IMR-90 (cell line): ENCODE measurements at regions not wholly inside any gene's neighbourhood (a gene's known extent, or its start where the extent isn't known, plus 50 kb on each side); places are given as distances from the start of the nearest gene placed in this dataset.

Experiments used
- ATAC-seq: fragments of 200-7000 bp; cut with Tn5 transposase; 2 replicates; pipeline ENCODE4 v1.9.1; 2020; ENCODE audit warnings: low read depth, mild to moderate bottlenecking, moderate library complexity
- BruUV-seq: library from RNA; stranded (reverse); fragments of 400-500 nt; replicated peaks from 2 replicates; lab custom pipeline; 2021; lab: Mats Ljungman, UMichigan
- CTCF ChIA-PET: fragments of 300-600 bp; formaldehyde crosslinking; extraction: SDS; loops from one replicate; lab custom pipeline; 2021; ENCODE audit warnings: antibody characterized with exemption; lab: Yijun Ruan, JAX
- POLR2A ChIA-PET: fragments of 300-600 bp; sonication (Branson Sonifier 250); formaldehyde crosslinking; loops from one replicate; lab custom pipeline; 2022; ENCODE audit warnings: antibody characterized with exemption; ENCODE audit not compliant: unreplicated experiment; lab: Charles Lee
- DNase-seq: peaks from one replicate; pipeline ENCODE4 v3.0.0; 2013
- H2AFZ ChIP-seq: replicated peaks from 2 replicates; pipeline ENCODE3; 2013; ENCODE audit warnings: low read length, mild to moderate bottlenecking; ENCODE audit not compliant: poor library complexity
- H2AK5ac ChIP-seq: 2 replicates; pipeline ENCODE4 v1.6.1; 2013; ENCODE audit warnings: low read depth, low read length, inconsistent platforms
- H2AK9ac ChIP-seq: replicated peaks from 2 replicates; pipeline ENCODE3; 2013; ENCODE audit warnings: mild to moderate bottlenecking, low read depth, low read length, moderate library complexity; ENCODE audit not compliant: poor library complexity
- H2BK120ac ChIP-seq: 2 replicates; pipeline ENCODE4 v1.6.1; 2013; ENCODE audit warnings: low read depth, low read length, inconsistent platforms
- H2BK15ac ChIP-seq: 3 replicates; pipeline ENCODE4 v1.6.1; 2013; ENCODE audit warnings: low read depth, low read length, inconsistent platforms
- H2BK20ac ChIP-seq: 2 replicates; pipeline ENCODE4 v1.6.1; 2013; ENCODE audit warnings: low read depth, mild to moderate bottlenecking, inconsistent platforms, low read length, moderate library complexity
- H2BK5ac ChIP-seq: 2 replicates; pipeline ENCODE4 v1.6.1; 2013; ENCODE audit warnings: mild to moderate bottlenecking, low read depth, low read length, inconsistent platforms; ENCODE audit not compliant: poor library complexity, severe bottlenecking
- H3K14ac ChIP-seq: replicated peaks from 2 replicates; pipeline ENCODE4 v1.6.1; 2013; ENCODE audit warnings: low read depth, low read length, inconsistent platforms
- H3K18ac ChIP-seq: 2 replicates; pipeline ENCODE4 v1.6.1; 2013; ENCODE audit warnings: low read depth, low read length, control low read depth
- H3K23ac ChIP-seq: 2 replicates; pipeline ENCODE4 v1.6.1; 2013; ENCODE audit warnings: low read depth, low read length, inconsistent platforms
- H3K27ac ChIP-seq: 2 replicates; pipeline ENCODE4 v1.5.1; 2013; ENCODE audit warnings: mild to moderate bottlenecking, control low read depth, low read length; ENCODE audit not compliant: insufficient read depth
- H3K27me3 ChIP-seq: 2 replicates; pipeline ENCODE4 v1.6.1; 2013; ENCODE audit warnings: low read length; ENCODE audit not compliant: control insufficient read depth, insufficient read depth
- H3K36me3 ChIP-seq: 2 replicates; pipeline ENCODE4 v1.6.1; 2013; ENCODE audit warnings: low read length, mixed read lengths; ENCODE audit not compliant: control insufficient read depth, insufficient read depth
- H3K4ac ChIP-seq: 2 replicates; pipeline ENCODE4 v1.6.1; 2013; ENCODE audit warnings: low read depth, low read length, inconsistent platforms
- H3K4me1 ChIP-seq: 2 replicates; pipeline ENCODE4 v1.6.1; 2013; ENCODE audit warnings: low read length, mixed read lengths; ENCODE audit not compliant: control insufficient read depth, insufficient read depth
- H3K4me2 ChIP-seq: 2 replicates; pipeline ENCODE4 v1.6.1; 2013; ENCODE audit warnings: low read depth, mild to moderate bottlenecking, control low read depth, low read length, moderate library complexity
- H3K4me3 ChIP-seq: 2 replicates; pipeline ENCODE4 v1.5.1; 2013; ENCODE audit warnings: low read depth, mild to moderate bottlenecking, control low read depth, low read length, moderate library complexity; ENCODE audit not compliant: insufficient read depth
- H3K56ac ChIP-seq: 2 replicates; pipeline ENCODE4 v1.6.1; 2013; ENCODE audit warnings: low read length, inconsistent platforms; ENCODE audit not compliant: insufficient read depth; ENCODE audit errors: extremely low read depth
- H3K79me1 ChIP-seq, 2 experiments: 2 replicates each; pipeline ENCODE4 v1.6.1; 2013; ENCODE audit warnings: low read length in 2 of 2, inconsistent platforms in 1 of 2, low read depth in 1 of 2
- H3K9ac ChIP-seq: 2 replicates; pipeline ENCODE4 v1.6.1; 2013; ENCODE audit warnings: low read depth, low read length, control low read depth
- H3K9me1 ChIP-seq: 2 replicates; pipeline ENCODE4 v1.6.1; 2013; ENCODE audit warnings: low read length, inconsistent platforms; ENCODE audit not compliant: insufficient read depth
- H3K9me3 ChIP-seq: 2 replicates; pipeline ENCODE4 v1.6.1; 2013; ENCODE audit warnings: low read length; ENCODE audit not compliant: control insufficient read depth, insufficient read depth
- H4K20me1 ChIP-seq: 2 replicates; pipeline ENCODE4 v1.6.1; 2013; ENCODE audit warnings: low read length, inconsistent platforms; ENCODE audit not compliant: insufficient read depth
- H4K5ac ChIP-seq: 2 replicates; pipeline ENCODE4 v1.6.1; 2013; ENCODE audit warnings: mild to moderate bottlenecking, low read depth, low read length, control low read depth
- H4K8ac ChIP-seq, 2 experiments: 2 replicates each; pipeline ENCODE4 v1.6.1; 2013; ENCODE audit warnings: low read depth in 2 of 2, low read length in 2 of 2, control low read depth in 1 of 2, inconsistent platforms in 1 of 2
- H4K91ac ChIP-seq: 2 replicates; pipeline ENCODE4 v1.6.1; 2013; ENCODE audit warnings: low read depth, low read length, inconsistent platforms; ENCODE audit not compliant: insufficient read depth
- BHLHE40 ChIP-seq: fragments of 150-350 bp; IDR thresholded peaks from 2 replicates; pipeline ENCODE4 v1.6.1; 2016; ENCODE audit warnings: mild to moderate bottlenecking, low read depth, low read length
- CEBPB ChIP-seq: IDR thresholded peaks from 2 replicates; pipeline ENCODE4 v1.6.1; 2012; ENCODE audit warnings: low read depth, low read length, improper control_type of control experiment
- CHD1 ChIP-seq: IDR thresholded peaks from 2 replicates; pipeline ENCODE4 v1.6.1; 2012; ENCODE audit warnings: low read depth, low read length, improper control_type of control experiment
- MAFK ChIP-seq: IDR thresholded peaks from 2 replicates; pipeline ENCODE4 v1.6.1; 2012; ENCODE audit warnings: low read depth, low read length, improper control_type of control experiment
- MAZ ChIP-seq: IDR thresholded peaks from 2 replicates; pipeline ENCODE4 v1.6.1; 2012; ENCODE audit warnings: low read depth, mild to moderate bottlenecking, low read length, improper control_type of control experiment, moderate library complexity, borderline replicate concordance
- MXI1 ChIP-seq: IDR thresholded peaks from 2 replicates; pipeline ENCODE4 v1.6.1; 2012; ENCODE audit warnings: low read depth, mild to moderate bottlenecking, low read length, moderate library complexity, borderline replicate concordance
- NFE2L2 ChIP-seq: fragments of 150-350 bp; IDR thresholded peaks from 2 replicates; pipeline ENCODE4 v1.6.1; 2016; ENCODE audit warnings: low read depth, mild to moderate bottlenecking, low read length
- POLR2A ChIP-seq: IDR thresholded peaks from 2 replicates; pipeline ENCODE4 v1.6.1; 2012; ENCODE audit warnings: mild to moderate bottlenecking, low read depth, low read length
- RCOR1 ChIP-seq: IDR thresholded peaks from 2 replicates; pipeline ENCODE4 v1.6.1; 2012; ENCODE audit warnings: mild to moderate bottlenecking, low read length, improper control_type of control experiment; ENCODE audit not compliant: insufficient replicate concordance
- RFX5 ChIP-seq: IDR thresholded peaks from 2 replicates; pipeline ENCODE4 v1.8.0; 2012; ENCODE audit warnings: low read depth, mild to moderate bottlenecking, low read length, moderate library complexity
- SMC3 ChIP-seq: fragments of 150-350 bp; IDR thresholded peaks from 2 replicates; pipeline ENCODE4 v1.6.1; 2016; ENCODE audit warnings: low read depth, mild to moderate bottlenecking, antibody characterized with exemption, low read length, moderate library complexity
- WGBS, 2 experiments: methylation state at CpG; one replicate each; pipeline versions ENCODE4 v1.1.5 to v1.1.7; 2013; ENCODE audit warnings: missing lambda C conversion rate in 2 of 2; ENCODE audit not compliant: insufficient read length in 1 of 2; ENCODE audit errors: extremely low coverage in 2 of 2; 5-methylcytosine and 5-hydroxymethylcytosine counted together
- dilution Hi-C: fragments of 300-500 bp; cut with HindIII; formaldehyde crosslinking; loops from one replicate; pipeline ENCODE4 v1.14.3; 2018; ENCODE audit warnings: low sequenced_read_pairs; ENCODE audit not compliant: unreplicated experiment
- in situ Hi-C: fragments of 300-500 bp; cut with MboI; formaldehyde crosslinking; loops from 3 replicates; pipeline ENCODE4 v1.14.3; 2019; ENCODE audit warnings: low sequenced_read_pairs, inconsistent platforms, mixed read lengths
- intact Hi-C: fragments of 100-400 bp; cut with micrococcal nuclease; formaldehyde crosslinking; loops from 2 replicates; pipeline ENCODE4 v1.10.0; 2022
- TF ChIP-seq, protein P1 (sequence below): fragments of 150-350 bp; IDR thresholded peaks from 2 replicates; pipeline ENCODE4 v1.6.1; 2017; ENCODE audit warnings: mild to moderate bottlenecking, antibody characterized with exemption, low read length, low read depth
- TF ChIP-seq, protein P2 (sequence below): fragments of 150-350 bp; IDR thresholded peaks from 2 replicates; pipeline ENCODE4 v1.6.1; 2016; ENCODE audit warnings: low read depth, mild to moderate bottlenecking, low read length, moderate library complexity, borderline replicate concordance
- TF ChIP-seq, protein P3 (sequence below): conservative IDR thresholded peaks from 2 replicates; pipeline ENCODE4 v1.5.1; 2012; ENCODE audit warnings: mild to moderate bottlenecking, low read depth, low read length, improper control_type of control experiment

DNA sequence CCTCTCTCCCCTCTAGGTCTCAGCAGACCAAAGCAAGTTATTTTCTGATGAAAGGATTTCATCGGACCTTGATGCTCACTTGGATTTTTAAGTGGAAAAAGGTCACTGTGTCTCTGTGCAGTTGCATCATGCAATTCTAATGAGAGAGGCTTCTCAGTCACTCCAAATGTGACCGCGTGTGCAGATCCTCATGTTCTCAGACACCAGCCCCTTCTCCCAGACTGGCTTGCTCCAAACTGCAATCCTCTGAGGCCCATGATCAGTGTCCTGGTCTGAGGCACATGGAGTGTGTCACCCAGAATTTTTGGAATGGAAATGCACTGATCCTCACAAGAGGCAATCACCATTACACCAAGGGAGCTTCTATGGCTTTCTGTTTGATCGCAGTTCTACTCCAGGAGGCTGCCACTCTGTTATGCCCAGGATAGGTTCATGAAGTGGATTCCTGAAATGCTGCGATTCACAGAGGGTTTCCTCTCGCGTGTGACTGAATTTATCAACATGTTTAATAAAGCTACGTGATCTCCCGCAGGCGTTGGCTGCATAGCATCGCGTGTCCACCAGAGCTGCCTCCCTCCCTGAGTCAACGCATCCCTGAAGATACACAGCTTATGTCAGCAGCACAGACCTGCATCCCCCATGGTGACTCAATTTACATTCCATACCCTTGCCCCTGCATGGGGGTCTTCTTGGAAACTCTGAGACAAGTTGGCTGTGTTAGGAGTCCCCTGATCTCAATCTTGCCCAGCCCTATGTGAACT lies 544.6 kb upstream of the B3GAT1 start:
- no peak overlapping the region for H2BK120ac ChIP-seq
- H2AK9ac ChIP-seq = no peak overlapping the region
- no peak overlapping the region for H3K4me3 ChIP-seq
- peaks cover 2% of the 10 kb centered on the region; the same call in 1 of the 2 replicates for H3K9me3 ChIP-seq
- no TSS peak for BruUV-seq
- no peak overlapping the region for H3K9ac ChIP-seq
- no peaks in the 10 kb centered on the region for H3K36me3 ChIP-seq
- no peaks in the 10 kb centered on the region for H4K20me1 ChIP-seq
- H3K4me2 ChIP-seq = no peak overlapping the region
- no peak overlapping the region for H4K91ac ChIP-seq
- no peak overlapping the region for H3K4ac ChIP-seq
- H2BK5ac ChIP-seq = no peak overlapping the region
- H3K18ac ChIP-seq = no peak overlapping the region
- DNase-seq (no peak), ATAC-seq (no peak)
- ChIA-PET CTCF (no interaction called here), POLR2A (no interaction called here)
- H2BK20ac ChIP-seq = no peak overlapping the region
- no peak overlapping the region for H4K8ac ChIP-seq
- no peak overlapping the region for H3K14ac ChIP-seq
- dilution Hi-C loops = no loop called here
- H3K4me1 ChIP-seq = no peaks in the 10 kb centered on the region
- no peak overlapping the region for H2AFZ ChIP-seq
- no peak overlapping the region for H4K5ac ChIP-seq
- intact Hi-C loops = no loop called here
- H2BK15ac ChIP-seq = no peak overlapping the region
- no peaks in the 10 kb centered on the region for H3K9me1 ChIP-seq
- WGBS, 2 experiments = no CpG with 5 or more reads among the region's 13 CpGs
- TF ChIP-seq, protein P1, sequence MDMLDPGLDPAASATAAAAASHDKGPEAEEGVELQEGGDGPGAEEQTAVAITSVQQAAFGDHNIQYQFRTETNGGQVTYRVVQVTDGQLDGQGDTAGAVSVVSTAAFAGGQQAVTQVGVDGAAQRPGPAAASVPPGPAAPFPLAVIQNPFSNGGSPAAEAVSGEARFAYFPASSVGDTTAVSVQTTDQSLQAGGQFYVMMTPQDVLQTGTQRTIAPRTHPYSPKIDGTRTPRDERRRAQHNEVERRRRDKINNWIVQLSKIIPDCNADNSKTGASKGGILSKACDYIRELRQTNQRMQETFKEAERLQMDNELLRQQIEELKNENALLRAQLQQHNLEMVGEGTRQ = no peak
- TF ChIP-seq MAFK = no peak
- TF ChIP-seq BHLHE40 = no peak
- no peak for TF ChIP-seq MXI1
- no peak for TF ChIP-seq CHD1
- TF ChIP-seq POLR2A = no peak
- TF ChIP-seq SMC3 = no peak
- no peak for TF ChIP-seq CEBPB
- TF ChIP-seq, protein P2, sequence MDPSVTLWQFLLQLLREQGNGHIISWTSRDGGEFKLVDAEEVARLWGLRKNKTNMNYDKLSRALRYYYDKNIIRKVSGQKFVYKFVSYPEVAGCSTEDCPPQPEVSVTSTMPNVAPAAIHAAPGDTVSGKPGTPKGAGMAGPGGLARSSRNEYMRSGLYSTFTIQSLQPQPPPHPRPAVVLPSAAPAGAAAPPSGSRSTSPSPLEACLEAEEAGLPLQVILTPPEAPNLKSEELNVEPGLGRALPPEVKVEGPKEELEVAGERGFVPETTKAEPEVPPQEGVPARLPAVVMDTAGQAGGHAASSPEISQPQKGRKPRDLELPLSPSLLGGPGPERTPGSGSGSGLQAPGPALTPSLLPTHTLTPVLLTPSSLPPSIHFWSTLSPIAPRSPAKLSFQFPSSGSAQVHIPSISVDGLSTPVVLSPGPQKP = no peak
- TF ChIP-seq RCOR1 = no peak
- no peak for TF ChIP-seq MAZ
- TF ChIP-seq NFE2L2 = no peak
- TF ChIP-seq RFX5 = no peak
- TF ChIP-seq, protein P3, sequence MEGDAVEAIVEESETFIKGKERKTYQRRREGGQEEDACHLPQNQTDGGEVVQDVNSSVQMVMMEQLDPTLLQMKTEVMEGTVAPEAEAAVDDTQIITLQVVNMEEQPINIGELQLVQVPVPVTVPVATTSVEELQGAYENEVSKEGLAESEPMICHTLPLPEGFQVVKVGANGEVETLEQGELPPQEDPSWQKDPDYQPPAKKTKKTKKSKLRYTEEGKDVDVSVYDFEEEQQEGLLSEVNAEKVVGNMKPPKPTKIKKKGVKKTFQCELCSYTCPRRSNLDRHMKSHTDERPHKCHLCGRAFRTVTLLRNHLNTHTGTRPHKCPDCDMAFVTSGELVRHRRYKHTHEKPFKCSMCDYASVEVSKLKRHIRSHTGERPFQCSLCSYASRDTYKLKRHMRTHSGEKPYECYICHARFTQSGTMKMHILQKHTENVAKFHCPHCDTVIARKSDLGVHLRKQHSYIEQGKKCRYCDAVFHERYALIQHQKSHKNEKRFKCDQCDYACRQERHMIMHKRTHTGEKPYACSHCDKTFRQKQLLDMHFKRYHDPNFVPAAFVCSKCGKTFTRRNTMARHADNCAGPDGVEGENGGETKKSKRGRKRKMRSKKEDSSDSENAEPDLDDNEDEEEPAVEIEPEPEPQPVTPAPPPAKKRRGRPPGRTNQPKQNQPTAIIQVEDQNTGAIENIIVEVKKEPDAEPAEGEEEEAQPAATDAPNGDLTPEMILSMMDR = no peak
- no peak overlapping the region for H3K56ac ChIP-seq
- no peaks in the 10 kb centered on the region for H3K27me3 ChIP-seq
- no peak overlapping the region for H3K27ac ChIP-seq
- H3K79me1 ChIP-seq = no peaks in the 10 kb centered on the region
- no peak overlapping the region for H3K23ac ChIP-seq
- in situ Hi-C loops = no loop called here
- no peak overlapping the region for H2AK5ac ChIP-seq
